ENCODE measurements at regions not wholly inside any gene's neighbourhood (a gene's known extent, or its start where the extent isn't known, plus 50 kb on each side); places are given as distances from the start of the nearest gene placed in this dataset.
A peak's percentile ranks its signal among the peaks of the same experiment; 100 is the strongest.

GRCh38 chr9:91025856-91026255 is 224.2 kb downstream of the SYK start:
- no peak for DNase-seq

- DNase-seq = no peak
These were observed 224.6 kb downstream of the SYK start for GRCh38 chr9:91026266-91026665.

- DNase-seq = no peak
These were observed 225.4 kb downstream of the SYK start for GRCh38 chr9:91027005-91027404.

- no peak for DNase-seq
These were observed 226.7 kb downstream of the SYK start for GRCh38 chr9:91028166-91028827.

- no peak for DNase-seq
These were observed 228.2 kb downstream of the SYK start for GRCh38 chr9:91029650-91030361.

- no peak for DNase-seq
These were observed 230.5 kb downstream of the SYK start for GRCh38 chr9:91032121-91032531.

GRCh38 chr9:91033270-91033669 is 231.7 kb downstream of the SYK start:
- DNase-seq = no peak

- DNase-seq = no peak
These were observed 232.2 kb downstream of the SYK start for GRCh38 chr9:91033797-91034196.

GRCh38 chr9:91034521-91034920 is 232.9 kb downstream of the SYK start:
- DNase-seq = no peak

- no peak for DNase-seq
These were observed 233.6 kb downstream of the SYK start for GRCh38 chr9:91034976-91035824.

- DNase-seq = no peak
These were observed 234.2 kb downstream of the SYK start for GRCh38 chr9:91035825-91036208.

- DNase-seq = no peak
These were observed 234.7 kb downstream of the SYK start for GRCh38 chr9:91036356-91036755.

GRCh38 chr9:91036826-91037510 is 235.3 kb downstream of the SYK start:
- DNase-seq = peak; percentile 37

GRCh38 chr9:91037511-91038482 is 236.2 kb downstream of the SYK start:
- no peak for DNase-seq

GRCh38 chr9:91038483-91039124 is 237.0 kb downstream of the SYK start:
- no peak for DNase-seq

- DNase-seq = no peak
These were observed 237.7 kb downstream of the SYK start for GRCh38 chr9:91039125-91039834.

GRCh38 chr9:91039835-91040140 is 238.2 kb downstream of the SYK start:
- DNase-seq = no peak

- no peak for DNase-seq
These were observed 239.0 kb downstream of the SYK start for GRCh38 chr9:91040371-91041215.

- DNase-seq = no peak
These were observed 240.4 kb downstream of the SYK start for GRCh38 chr9:91042024-91042423.

GRCh38 chr9:91042541-91042940 is 240.9 kb downstream of the SYK start:
- no peak for DNase-seq
